Peyer's patch (tissue), 4 donors: ENCODE measurements at regions not wholly inside any gene's neighbourhood (a gene's known extent, or its start where the extent isn't known, plus 50 kb on each side); places are given as distances from the start of the nearest gene placed in this dataset.

Experiments
- DNase-seq, 3 donors: peaks; one replicate each; pipeline ENCODE4 v3.0.0-alpha.2; 2017 to 2019
- H3K27ac ChIP-seq, 4 donors: fragments of 200-600 bp; sonication (generic); one replicate each; pipeline ENCODE4 v1.5.1; 2016 to 2019
- H3K27me3 ChIP-seq, 2 donors: fragments of 200-600 bp; sonication (generic); one replicate each; pipeline ENCODE4 v1.5.1; 2019
- H3K36me3 ChIP-seq, 3 donors: fragments of 200-600 bp; sonication (generic); one replicate each; pipeline ENCODE4 v1.5.1; 2016 to 2019
- H3K4me1 ChIP-seq, 4 donors: fragments of 200-600 bp; sonication (generic); one replicate each; pipeline ENCODE4 v1.5.1; 2016 to 2019
- H3K4me3 ChIP-seq, 4 donors: fragments of 200-600 bp; sonication (generic); 1 replicate in 3 of 4; 2 replicates in 1 of 4; pipeline ENCODE4 v1.5.1; 2016 to 2019; ENCODE audit warnings: mild to moderate bottlenecking in 1 of 4
- H3K9me3 ChIP-seq, 4 donors: fragments of 200-600 bp; sonication (generic); one replicate each; pipeline ENCODE4 v1.5.1; 2016 to 2019; ENCODE audit warnings: mild to moderate bottlenecking in 1 of 4
- POLR2A ChIP-seq, 2 donors: fragments of 450-650 bp; IDR thresholded peaks; one replicate each; pipeline ENCODE4 v1.5.1; 2017; ENCODE audit warnings: antibody characterized with exemption in 2 of 2, mild to moderate bottlenecking in 2 of 2, moderate library complexity in 2 of 2
- TF ChIP-seq, protein P1 (sequence below), 6 experiments: fragments of 450-650 bp in 4 of 6; fragments of 200-600 bp in 2 of 6; sonication (generic) in 1 of 6; IDR thresholded peaks; one replicate each; pipeline ENCODE4 v1.5.1; 2017 to 2019; ENCODE audit warnings: antibody characterized with exemption in 6 of 6, mild to moderate bottlenecking in 3 of 6, moderate library complexity in 1 of 6

DNA sequence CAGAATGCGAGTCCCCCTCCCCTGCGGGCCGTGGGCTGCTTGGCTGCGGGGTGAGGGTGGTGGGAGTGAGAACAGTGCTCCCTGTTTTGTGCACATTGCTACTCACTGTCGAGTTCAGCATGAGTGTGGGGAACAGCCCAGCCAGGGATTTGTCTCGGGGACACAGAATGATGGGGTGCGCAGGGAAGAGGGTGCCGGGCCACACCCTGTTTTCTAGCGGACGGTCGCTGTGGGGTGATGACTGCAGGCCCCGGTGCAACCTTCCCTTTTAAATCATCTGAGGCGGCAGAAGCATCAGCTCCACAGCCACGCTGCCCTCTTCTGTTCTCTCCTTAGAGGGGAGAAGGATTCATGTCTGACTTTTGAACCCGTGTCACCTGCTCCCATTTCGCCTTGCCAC lies 1051.2 kb downstream of the TBC1D22A start:
- no peak overlapping the region for H3K4me3 ChIP-seq

DNA sequence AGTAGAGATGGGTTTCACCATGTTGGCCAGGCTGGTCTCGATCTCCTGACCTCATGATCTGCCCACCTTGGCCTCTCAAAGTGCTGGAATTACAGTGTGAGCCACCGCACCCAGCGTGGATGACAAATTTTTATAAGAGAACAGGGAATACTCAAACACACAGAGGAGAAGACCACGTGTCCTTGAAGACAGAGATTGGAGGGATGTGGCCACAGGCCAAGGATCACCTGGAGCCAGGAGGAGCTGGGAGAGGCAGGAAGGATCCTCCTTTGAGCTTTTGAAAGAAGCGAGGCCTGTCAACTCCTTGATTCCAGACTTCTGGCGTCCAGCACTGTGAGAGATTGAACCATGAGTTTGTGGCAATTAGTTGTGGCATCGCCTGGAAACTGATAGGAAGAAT lies 1049.5 kb downstream of the TBC1D22A start:
- TF ChIP-seq, protein P1, sequence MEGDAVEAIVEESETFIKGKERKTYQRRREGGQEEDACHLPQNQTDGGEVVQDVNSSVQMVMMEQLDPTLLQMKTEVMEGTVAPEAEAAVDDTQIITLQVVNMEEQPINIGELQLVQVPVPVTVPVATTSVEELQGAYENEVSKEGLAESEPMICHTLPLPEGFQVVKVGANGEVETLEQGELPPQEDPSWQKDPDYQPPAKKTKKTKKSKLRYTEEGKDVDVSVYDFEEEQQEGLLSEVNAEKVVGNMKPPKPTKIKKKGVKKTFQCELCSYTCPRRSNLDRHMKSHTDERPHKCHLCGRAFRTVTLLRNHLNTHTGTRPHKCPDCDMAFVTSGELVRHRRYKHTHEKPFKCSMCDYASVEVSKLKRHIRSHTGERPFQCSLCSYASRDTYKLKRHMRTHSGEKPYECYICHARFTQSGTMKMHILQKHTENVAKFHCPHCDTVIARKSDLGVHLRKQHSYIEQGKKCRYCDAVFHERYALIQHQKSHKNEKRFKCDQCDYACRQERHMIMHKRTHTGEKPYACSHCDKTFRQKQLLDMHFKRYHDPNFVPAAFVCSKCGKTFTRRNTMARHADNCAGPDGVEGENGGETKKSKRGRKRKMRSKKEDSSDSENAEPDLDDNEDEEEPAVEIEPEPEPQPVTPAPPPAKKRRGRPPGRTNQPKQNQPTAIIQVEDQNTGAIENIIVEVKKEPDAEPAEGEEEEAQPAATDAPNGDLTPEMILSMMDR (IDR thresholded peaks at IDR 0.05), result no peak
- no peak for TF ChIP-seq POLR2A (IDR thresholded peaks at IDR 0.05)
- Histone ChIP-seq H3K27ac (no peak overlapping the region), H3K4me3 (no peak overlapping the region), H3K36me3 (no peaks in the 10 kb centered on the region), H3K9me3 (no peaks in the 10 kb centered on the region), H3K4me1 (no peaks in the 10 kb centered on the region), H3K27me3 (no peaks in the 10 kb centered on the region)
- no peak for DNase-seq

More for the DNA sequence above, 1051.2 kb downstream of the TBC1D22A start:
- no peaks in the 10 kb centered on the region for H3K27me3 ChIP-seq
- no peak for DNase-seq
- H3K4me1 ChIP-seq, result no peaks in the 10 kb centered on the region
- no peaks in the 10 kb centered on the region for H3K9me3 ChIP-seq
- TF ChIP-seq, protein P1 (IDR thresholded peaks at IDR 0.05), result no peak
- TF ChIP-seq POLR2A (IDR thresholded peaks at IDR 0.05), result no peak
- H3K27ac ChIP-seq, result no peak overlapping the region
- H3K36me3 ChIP-seq, result no peaks in the 10 kb centered on the region

DNA sequence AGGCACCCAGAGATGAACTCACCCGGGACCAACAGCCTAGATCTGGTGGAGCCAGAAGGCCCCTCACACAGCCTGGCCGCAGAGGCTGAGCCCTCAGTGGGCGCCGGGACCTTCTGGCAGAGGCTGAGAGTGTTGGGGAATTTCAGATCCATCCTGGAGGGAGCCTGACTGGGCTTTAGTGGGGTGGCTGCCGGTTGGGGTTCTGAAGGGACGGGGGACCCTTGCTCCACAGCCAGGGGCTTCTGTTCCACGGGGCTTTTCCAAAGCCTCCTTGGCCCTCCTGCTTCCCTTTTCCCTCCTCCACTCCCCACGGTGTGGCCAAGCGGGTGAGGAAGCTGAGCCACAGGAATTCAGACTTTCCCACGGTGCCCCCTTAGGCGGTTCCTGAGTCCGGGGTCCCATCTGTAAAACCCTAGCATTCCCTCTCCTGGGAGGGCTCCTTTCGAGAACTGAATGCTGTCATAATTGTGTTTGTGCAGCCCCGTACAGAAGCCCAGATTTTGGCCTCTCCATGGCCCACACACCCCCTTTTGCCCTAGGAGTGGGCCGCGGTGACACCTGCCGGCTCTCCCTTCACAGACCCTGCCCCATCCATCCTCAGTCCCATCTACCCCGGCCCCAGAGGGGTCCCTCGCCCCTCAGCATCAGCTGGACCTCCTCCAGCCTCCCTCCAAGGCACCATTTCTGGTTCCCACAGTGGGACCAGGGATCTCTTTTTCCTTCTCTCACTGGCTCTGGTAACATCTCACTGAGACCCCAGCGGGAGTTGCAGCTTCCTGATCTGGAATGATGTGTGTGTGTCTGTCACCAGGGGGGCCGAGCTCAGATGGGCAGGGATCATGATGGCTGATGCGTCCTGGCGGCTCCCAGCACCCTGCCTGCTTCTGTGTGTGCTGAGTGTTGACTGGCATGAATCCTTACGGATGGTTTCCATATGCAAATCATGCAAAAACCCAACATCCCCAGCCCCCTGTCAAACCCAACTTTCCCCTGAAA lies 1048.4 kb downstream of the TBC1D22A start:
- TF ChIP-seq POLR2A (IDR thresholded peaks at IDR 0.05), result no peak
- TF ChIP-seq, protein P1 (IDR thresholded peaks at IDR 0.05), result no peak
- Histone ChIP-seq H3K4me3 (no peak overlapping the region), H3K9me3 (no peaks in the 10 kb centered on the region), H3K4me1 (no peaks in the 10 kb centered on the region), H3K36me3 (no peaks in the 10 kb centered on the region), H3K27me3 (no peaks in the 10 kb centered on the region), H3K27ac (no peak overlapping the region)
- no peak for DNase-seq

DNA sequence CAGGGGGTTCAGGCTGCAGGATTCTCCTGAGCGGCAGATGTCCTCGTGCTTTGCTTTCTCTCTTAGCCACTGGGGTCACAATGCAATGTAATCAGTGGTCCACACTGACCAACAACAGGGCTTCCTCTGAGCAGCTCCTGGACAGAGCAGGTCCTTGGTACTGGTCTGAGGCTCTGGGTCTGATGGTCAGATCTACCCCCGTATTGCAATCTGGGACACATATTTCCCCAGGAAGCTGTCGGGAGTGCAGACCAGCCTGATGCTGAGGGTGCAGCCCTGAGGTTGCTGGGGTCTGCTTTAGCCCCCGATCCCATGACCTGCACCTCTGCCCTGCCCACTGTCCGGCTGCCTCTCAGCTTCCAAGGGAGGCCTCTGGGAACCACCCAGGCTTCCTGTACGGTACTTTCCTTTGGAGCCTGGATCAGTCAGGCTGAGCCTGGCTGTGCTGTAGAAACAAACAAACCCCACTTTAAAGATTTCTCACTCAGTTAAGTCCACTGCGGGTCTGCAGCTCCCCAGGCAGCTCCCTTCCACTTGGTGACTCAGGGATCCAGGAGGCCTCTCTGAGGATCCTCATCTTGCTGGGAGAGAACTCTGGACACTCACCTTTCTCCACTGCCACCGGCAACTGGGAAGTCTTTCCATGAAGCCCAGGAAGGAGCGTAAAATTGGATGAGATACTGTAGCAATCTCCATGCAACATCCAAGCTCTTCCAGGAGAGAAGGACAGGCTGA lies 1046.6 kb downstream of the TBC1D22A start:
- Histone ChIP-seq H3K4me3 (no peak overlapping the region), H3K27ac (no peak overlapping the region), H3K27me3 (no peaks in the 10 kb centered on the region), H3K9me3 (no peaks in the 10 kb centered on the region), H3K4me1 (no peaks in the 10 kb centered on the region), H3K36me3 (no peaks in the 10 kb centered on the region)
- TF ChIP-seq, protein P1 (IDR thresholded peaks at IDR 0.05), result no peak
- TF ChIP-seq POLR2A (IDR thresholded peaks at IDR 0.05), result no peak
- DNase-seq, result no peak

DNA sequence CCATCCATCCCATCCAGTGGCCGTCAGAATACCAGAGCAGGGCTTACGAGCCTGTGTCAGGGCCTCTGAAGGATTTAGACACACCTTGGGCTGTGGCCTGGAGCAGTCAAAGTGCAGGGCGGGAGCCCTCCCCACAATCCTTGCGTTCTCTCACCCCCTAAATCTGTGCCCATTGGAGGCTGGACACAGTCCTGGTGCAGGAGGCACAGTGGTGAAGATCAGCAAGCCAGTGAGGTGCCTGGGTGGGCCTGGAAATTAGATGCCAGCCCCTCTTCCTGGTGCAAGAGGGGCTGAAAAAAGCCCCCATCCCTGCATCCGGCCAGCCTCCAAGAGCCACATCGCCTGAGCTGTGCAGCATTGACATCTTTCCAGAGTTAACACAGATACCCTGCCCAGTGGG lies 1045.8 kb downstream of the TBC1D22A start:
- Histone ChIP-seq H3K36me3 (no peaks in the 10 kb centered on the region), H3K9me3 (no peaks in the 10 kb centered on the region), H3K27ac (no peak overlapping the region), H3K27me3 (no peaks in the 10 kb centered on the region), H3K4me3 (no peak overlapping the region), H3K4me1 (no peaks in the 10 kb centered on the region)
- no peak for DNase-seq
- TF ChIP-seq POLR2A (IDR thresholded peaks at IDR 0.05), result no peak
- TF ChIP-seq, protein P1 (IDR thresholded peaks at IDR 0.05), result no peak
